Activated T-cell treated with anti-CD3 and anti-CD28 coated beads, Interleukin-2, amount 50 U/mL, for 1 hour (primary cell): ENCODE measurements at regions not wholly inside any gene's neighbourhood (a gene's known extent, or its start where the extent isn't known, plus 50 kb on each side); places are given as distances from the start of the nearest gene placed in this dataset.
"Not testable (repeated sequence)": the region's sequence is repeated elsewhere in the genome, so short reads cannot be mapped to it uniquely, and the experiment has no call there.

Experiments
- DNase-seq: peaks from one replicate; pipeline ENCODE4 v3.0.0-alpha.2; 2020

GRCh38 chr2:199131136-199131655 lies 326.5 kb downstream of the SATB2 start:
- DNase-seq: no peak

GRCh38 chr2:199130501-199130900 lies 327.2 kb downstream of the SATB2 start:
- DNase-seq: no peak

- DNase-seq: no peak
Observed at GRCh38 chr2:199128476-199129229, 329.1 kb downstream of the SATB2 start.

- no peak for DNase-seq
Observed at GRCh38 chr2:199119796-199120195, 337.9 kb downstream of the SATB2 start.

- no peak for DNase-seq
Observed at GRCh38 chr2:199118673-199119112, 339.0 kb downstream of the SATB2 start.

- no peak for DNase-seq
Observed at GRCh38 chr2:199115169-199115568, 342.6 kb downstream of the SATB2 start.

- DNase-seq: no peak
Observed at GRCh38 chr2:199113111-199113510, 344.6 kb downstream of the SATB2 start.

GRCh38 chr2:199111458-199111857 lies 346.3 kb downstream of the SATB2 start:
- no peak for DNase-seq

GRCh38 chr2:199108056-199108455 lies 349.7 kb downstream of the SATB2 start:
- DNase-seq: no peak

- no peak for DNase-seq
Observed at GRCh38 chr2:199105826-199106225, 351.9 kb downstream of the SATB2 start.

- no peak for DNase-seq
Observed at GRCh38 chr2:199101487-199101886, 356.3 kb downstream of the SATB2 start.

- no peak for DNase-seq
Observed at GRCh38 chr2:199100326-199101110, 357.2 kb downstream of the SATB2 start.

- no peak for DNase-seq
Observed at GRCh38 chr2:199092419-199092818, 365.3 kb downstream of the SATB2 start.

- DNase-seq: no peak
Observed at GRCh38 chr2:199085261-199085660, 372.5 kb downstream of the SATB2 start.

GRCh38 chr2:199070322-199070949 lies 387.3 kb downstream of the SATB2 start:
- no peak for DNase-seq

- no peak for DNase-seq
Observed at GRCh38 chr2:199064201-199064600, 393.5 kb downstream of the SATB2 start.

GRCh38 chr2:199057936-199058335 lies 399.8 kb downstream of the SATB2 start:
- no peak for DNase-seq

GRCh38 chr2:199055336-199055735 lies 402.4 kb downstream of the SATB2 start:
- DNase-seq: no peak

- DNase-seq: no peak
Observed at GRCh38 chr2:199042660-199043379, 414.9 kb downstream of the SATB2 start.

- no peak for DNase-seq
Observed at GRCh38 chr2:199040522-199040921, 417.2 kb downstream of the SATB2 start.

GRCh38 chr2:199033761-199034160 lies 424.0 kb downstream of the SATB2 start:
- DNase-seq: not testable (repeated sequence)

- no peak for DNase-seq
Observed at GRCh38 chr2:199025146-199025545, 432.6 kb downstream of the SATB2 start.

GRCh38 chr2:199024224-199024623 lies 433.5 kb downstream of the SATB2 start:
- no peak for DNase-seq
